NCI-H2107 (cell line): ENCODE measurements at regions not wholly inside any gene's neighbourhood (a gene's known extent, or its start where the extent isn't known, plus 50 kb on each side); places are given as distances from the start of the nearest gene placed in this dataset.
"Not testable (repeated sequence)": the region's sequence is repeated elsewhere in the genome, so short reads cannot be mapped to it uniquely, and the experiment has no call there.

Experiments used
- DNase-seq: peaks from one replicate; lab custom pipeline; 2025; lab: John Stamatoyannopoulos, UW

- no peak for DNase-seq
These were observed 165.9 kb upstream of the ARHGAP5 start for GRCh38 chr14:31911160-31911559.

- no peak for DNase-seq
These were observed 163.7 kb upstream of the ARHGAP5 start for GRCh38 chr14:31913370-31913769.

- not testable (repeated sequence) for DNase-seq
These were observed 158.8 kb upstream of the ARHGAP5 start for GRCh38 chr14:31918289-31918688.

GRCh38 chr14:31920001-31920400 lies 157.1 kb upstream of the ARHGAP5 start:
- DNase-seq: no peak

GRCh38 chr14:31920989-31921650 lies 156.0 kb upstream of the ARHGAP5 start:
- DNase-seq: no peak

GRCh38 chr14:31921721-31922120 lies 155.4 kb upstream of the ARHGAP5 start:
- DNase-seq: no peak

- no peak for DNase-seq
These were observed 151.0 kb upstream of the ARHGAP5 start for GRCh38 chr14:31926123-31926522.

GRCh38 chr14:31926652-31927347 lies 150.3 kb upstream of the ARHGAP5 start:
- no peak for DNase-seq

- no peak for DNase-seq
These were observed 149.7 kb upstream of the ARHGAP5 start for GRCh38 chr14:31927348-31927832.

GRCh38 chr14:31930070-31930469 lies 147.0 kb upstream of the ARHGAP5 start:
- DNase-seq: no peak

GRCh38 chr14:31930493-31931240 lies 146.4 kb upstream of the ARHGAP5 start:
- DNase-seq: no peak

GRCh38 chr14:31932675-31933074 lies 144.4 kb upstream of the ARHGAP5 start:
- no peak for DNase-seq

GRCh38 chr14:31933716-31934115 lies 143.4 kb upstream of the ARHGAP5 start:
- DNase-seq: peak; percentile 46

GRCh38 chr14:31934767-31935266 lies 142.3 kb upstream of the ARHGAP5 start:
- peak; percentile 71 for DNase-seq

GRCh38 chr14:31935391-31935790 lies 141.7 kb upstream of the ARHGAP5 start:
- no peak for DNase-seq

- no peak for DNase-seq
These were observed 141.0 kb upstream of the ARHGAP5 start for GRCh38 chr14:31936115-31936514.

- no peak for DNase-seq
These were observed 139.3 kb upstream of the ARHGAP5 start for GRCh38 chr14:31937730-31938346.

GRCh38 chr14:31939934-31940333 lies 137.2 kb upstream of the ARHGAP5 start:
- DNase-seq: no peak

- DNase-seq: no peak
These were observed 135.6 kb upstream of the ARHGAP5 start for GRCh38 chr14:31941487-31941886.

- no peak for DNase-seq
These were observed 134.8 kb upstream of the ARHGAP5 start for GRCh38 chr14:31942166-31942841.

- no peak for DNase-seq
These were observed 133.8 kb upstream of the ARHGAP5 start for GRCh38 chr14:31943217-31943799.
